Panc1 (cell line): ENCODE measurements at regions not wholly inside any gene's neighbourhood (a gene's known extent, or its start where the extent isn't known, plus 50 kb on each side); places are given as distances from the start of the nearest gene placed in this dataset.

ENCODE experiments used
- ATAC-seq: fragments of 200-7000 bp; cut with Tn5 transposase; 2 replicates; pipeline ENCODE4 v1.9.1; 2020; ENCODE audit warnings: mild to moderate bottlenecking, moderate library complexity
- BruUV-seq: library from RNA; stranded (reverse); fragments of 400-500 nt; replicated peaks from 2 replicates; lab custom pipeline; 2021; lab: Mats Ljungman, UMichigan
- CTCF ChIA-PET: fragments of 300-600 bp; sonication (Branson Sonifier 250); formaldehyde crosslinking; loops from one replicate; lab custom pipeline; 2022; ENCODE audit warnings: antibody characterized with exemption; lab: Charles Lee
- POLR2A ChIA-PET: fragments of 300-600 bp; sonication (Branson Sonifier 250); formaldehyde crosslinking; loops from one replicate; lab custom pipeline; 2022; ENCODE audit warnings: antibody characterized with exemption; lab: Charles Lee
- DNase-seq: peaks from one replicate; pipeline ENCODE4 v3.0.0-alpha.2; 2010; ENCODE audit warnings: low read depth, low spot score
- H3K27ac ChIP-seq: 2 replicates; pipeline ENCODE4 v1.5.1; 2011; ENCODE audit warnings: mild to moderate bottlenecking, low read length, inconsistent platforms
- H3K27me3 ChIP-seq: fragments of 200-500 bp; sonication (Bioruptor generic); 2 replicates; pipeline ENCODE4 v1.6.0; 2014; ENCODE audit warnings: low read length, inconsistent platforms; ENCODE audit not compliant: control insufficient read depth, insufficient read depth
- H3K36me3 ChIP-seq: fragments of 200-500 bp; sonication (Bioruptor generic); 2 replicates; pipeline ENCODE4 v1.5.1; 2014; ENCODE audit warnings: inconsistent platforms, mild to moderate bottlenecking, low read length, moderate library complexity; ENCODE audit not compliant: control insufficient read depth, insufficient read depth
- H3K4me1 ChIP-seq: 2 replicates; pipeline ENCODE4 v1.5.1; 2011; ENCODE audit warnings: inconsistent platforms, mild to moderate bottlenecking, low read length, moderate library complexity; ENCODE audit not compliant: control insufficient read depth, insufficient read depth
- H3K4me3 ChIP-seq, 2 experiments: 2 replicates each; pipeline ENCODE4 v1.5.1; 2011 to 2012; ENCODE audit warnings: low read depth in 2 of 2, low read length in 2 of 2, mild to moderate bottlenecking in 2 of 2, inconsistent platforms in 1 of 2, moderate library complexity in 1 of 2
- H3K9me3 ChIP-seq: fragments of 200-500 bp; sonication (Bioruptor generic); 2 replicates; pipeline ENCODE4 v1.5.1; 2014; ENCODE audit warnings: low read depth, mild to moderate bottlenecking, inconsistent platforms, low read length, moderate library complexity; ENCODE audit not compliant: control insufficient read depth, insufficient read depth
- POLR2AphosphoS5 ChIP-seq: IDR thresholded peaks from 2 replicates; pipeline ENCODE4 v1.6.1; 2012; ENCODE audit warnings: mild to moderate bottlenecking, low read depth, low read length, moderate library complexity
- REST ChIP-seq, 2 experiments: IDR thresholded peaks; 2 replicates each; pipeline ENCODE4 v1.6.1; 2011 to 2012; ENCODE audit warnings: low read depth in 2 of 2, control low read depth in 1 of 2, low read length in 1 of 2, mild to moderate bottlenecking in 1 of 2, moderate library complexity in 1 of 2; ENCODE audit not compliant: insufficient read depth in 1 of 2
- SIN3A ChIP-seq: IDR thresholded peaks from 2 replicates; pipeline ENCODE4 v1.6.1; 2012; ENCODE audit warnings: low read depth, mild to moderate bottlenecking, low read length, moderate library complexity, borderline replicate concordance; ENCODE audit not compliant: insufficient read depth
- TCF7L2 ChIP-seq: IDR thresholded peaks from 2 replicates; pipeline ENCODE4 v1.6.1; 2011; ENCODE audit warnings: mild to moderate bottlenecking, low read depth, low read length, inconsistent platforms
- in situ Hi-C: cut with HindIII; loops from 2 replicates; pipeline ENCODE4 v1.10.0; 2016; ENCODE audit warnings: low sequenced_read_pairs, low pct_unique_long_range_greater_than_20kb
- intact Hi-C: fragments of 100-400 bp; cut with micrococcal nuclease; formaldehyde crosslinking; loops from one replicate; pipeline ENCODE4 v1.10.0; 2022; ENCODE audit not compliant: unreplicated experiment
- TF ChIP-seq, protein P1 (sequence below): fragments of 450-650 bp; IDR thresholded peaks from 2 replicates; pipeline ENCODE4 v1.5.1; 2017; ENCODE audit warnings: mild to moderate bottlenecking

DNA sequence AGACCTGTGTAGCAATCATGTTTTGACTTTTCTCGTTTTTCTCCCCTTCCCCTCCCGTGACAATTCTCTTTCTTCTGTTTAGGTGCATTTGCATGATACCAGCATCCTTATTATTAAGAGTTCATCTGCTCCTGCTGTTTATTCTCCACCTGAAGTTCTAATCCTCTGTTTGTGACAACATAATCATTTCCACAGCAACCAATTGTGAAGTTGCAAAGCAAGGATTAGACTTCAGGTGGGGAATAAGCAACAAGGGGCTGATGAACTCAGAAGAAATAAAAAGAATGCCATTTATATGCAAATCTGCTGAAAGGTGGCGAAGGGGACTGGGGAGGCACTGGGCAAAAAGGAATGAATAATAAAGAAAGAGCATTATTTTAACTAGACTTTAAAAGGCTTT, 124.8 kb upstream of the LINC00305 start:
- TF ChIP-seq SIN3A (no peak), POLR2AphosphoS5 (no peak), REST (IDR thresholded peaks at IDR 0.05; ENCODE audit: insufficient read depth in 1 of 2, low read depth in 2 of 2, low read length in 1 of 2) (no peak), TCF7L2 (no peak)
- TF ChIP-seq, protein P1, sequence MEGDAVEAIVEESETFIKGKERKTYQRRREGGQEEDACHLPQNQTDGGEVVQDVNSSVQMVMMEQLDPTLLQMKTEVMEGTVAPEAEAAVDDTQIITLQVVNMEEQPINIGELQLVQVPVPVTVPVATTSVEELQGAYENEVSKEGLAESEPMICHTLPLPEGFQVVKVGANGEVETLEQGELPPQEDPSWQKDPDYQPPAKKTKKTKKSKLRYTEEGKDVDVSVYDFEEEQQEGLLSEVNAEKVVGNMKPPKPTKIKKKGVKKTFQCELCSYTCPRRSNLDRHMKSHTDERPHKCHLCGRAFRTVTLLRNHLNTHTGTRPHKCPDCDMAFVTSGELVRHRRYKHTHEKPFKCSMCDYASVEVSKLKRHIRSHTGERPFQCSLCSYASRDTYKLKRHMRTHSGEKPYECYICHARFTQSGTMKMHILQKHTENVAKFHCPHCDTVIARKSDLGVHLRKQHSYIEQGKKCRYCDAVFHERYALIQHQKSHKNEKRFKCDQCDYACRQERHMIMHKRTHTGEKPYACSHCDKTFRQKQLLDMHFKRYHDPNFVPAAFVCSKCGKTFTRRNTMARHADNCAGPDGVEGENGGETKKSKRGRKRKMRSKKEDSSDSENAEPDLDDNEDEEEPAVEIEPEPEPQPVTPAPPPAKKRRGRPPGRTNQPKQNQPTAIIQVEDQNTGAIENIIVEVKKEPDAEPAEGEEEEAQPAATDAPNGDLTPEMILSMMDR: no peak
- no peak for ATAC-seq
- no peaks in the 10 kb centered on the region for H3K4me1 ChIP-seq
- POLR2A ChIA-PET: no interaction called here
- no peak overlapping the region for H3K4me3 ChIP-seq
- no peaks in the 10 kb centered on the region for H3K27me3 ChIP-seq
- no peaks in the 10 kb centered on the region for H3K9me3 ChIP-seq
- no peak overlapping the region for H3K27ac ChIP-seq
- in situ Hi-C loops: no loop called here
- no TSS peak for BruUV-seq
- no peak for DNase-seq
- CTCF ChIA-PET: no interaction called here
- H3K36me3 ChIP-seq: no peaks in the 10 kb centered on the region
- intact Hi-C loops: no loop called here

DNA sequence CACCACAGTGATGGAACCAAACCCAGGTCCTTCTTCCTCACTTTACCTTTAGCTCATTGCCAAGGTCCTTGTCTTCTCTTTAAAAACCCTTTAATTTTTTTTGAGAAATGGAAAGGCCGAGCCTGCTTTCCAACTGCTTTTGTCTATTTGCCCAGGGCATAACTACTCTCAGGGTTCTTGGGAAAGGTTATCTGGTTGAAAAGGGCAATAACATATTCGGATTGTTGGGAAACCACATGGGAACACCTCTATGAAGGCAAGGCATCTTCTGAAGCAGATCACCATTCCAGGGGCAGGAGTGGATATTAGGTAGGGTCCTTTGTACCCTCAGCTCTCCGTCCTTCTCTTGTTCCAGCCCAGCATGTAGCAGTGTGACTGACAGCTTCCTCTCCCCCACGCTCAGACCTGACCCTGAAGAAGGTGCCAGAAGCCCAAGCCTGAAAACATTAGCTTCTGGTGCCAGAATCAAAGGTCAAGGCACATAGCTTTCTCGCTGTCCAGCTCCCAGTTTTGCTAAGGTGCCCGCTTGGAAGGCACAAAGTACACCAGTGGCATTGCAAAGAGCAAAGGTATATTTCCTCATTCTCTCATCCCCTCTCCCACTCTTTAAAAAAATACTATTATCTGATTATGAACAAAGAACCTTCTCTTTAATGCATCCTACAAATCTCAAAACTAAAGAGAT, 123.2 kb upstream of the LINC00305 start:
- no peaks in the 10 kb centered on the region for H3K4me1 ChIP-seq
- BruUV-seq: no TSS peak
- no peak overlapping the region for H3K27ac ChIP-seq
- TF ChIP-seq, protein P1: no peak
- TF ChIP-seq REST (IDR thresholded peaks at IDR 0.05; ENCODE audit: insufficient read depth in 1 of 2, low read depth in 2 of 2, low read length in 1 of 2) (no peak), TCF7L2 (no peak), SIN3A (no peak), POLR2AphosphoS5 (no peak)
- ATAC-seq (no peak), DNase-seq (no peak)
- H3K27me3 ChIP-seq: no peaks in the 10 kb centered on the region
- H3K4me3 ChIP-seq: no peak overlapping the region
- POLR2A ChIA-PET: no interaction called here
- no peaks in the 10 kb centered on the region for H3K9me3 ChIP-seq
- in situ Hi-C loops (no loop called here), intact Hi-C loops (no loop called here)
- no peaks in the 10 kb centered on the region for H3K36me3 ChIP-seq
- CTCF ChIA-PET: no interaction called here
